ENCODE measurements at regions not wholly inside any gene's neighbourhood (a gene's known extent, or its start where the extent isn't known, plus 50 kb on each side); places are given as distances from the start of the nearest gene placed in this dataset.

GRCh38 chr20:46826343-46826984 lies 68.2 kb upstream of the EYA2 start (continued):
- no peak for TF ChIP-seq ARID4B (CRISPR knock-in tag; IDR thresholded peaks at IDR 0.05; ENCODE audit: borderline replicate concordance)

DNA sequence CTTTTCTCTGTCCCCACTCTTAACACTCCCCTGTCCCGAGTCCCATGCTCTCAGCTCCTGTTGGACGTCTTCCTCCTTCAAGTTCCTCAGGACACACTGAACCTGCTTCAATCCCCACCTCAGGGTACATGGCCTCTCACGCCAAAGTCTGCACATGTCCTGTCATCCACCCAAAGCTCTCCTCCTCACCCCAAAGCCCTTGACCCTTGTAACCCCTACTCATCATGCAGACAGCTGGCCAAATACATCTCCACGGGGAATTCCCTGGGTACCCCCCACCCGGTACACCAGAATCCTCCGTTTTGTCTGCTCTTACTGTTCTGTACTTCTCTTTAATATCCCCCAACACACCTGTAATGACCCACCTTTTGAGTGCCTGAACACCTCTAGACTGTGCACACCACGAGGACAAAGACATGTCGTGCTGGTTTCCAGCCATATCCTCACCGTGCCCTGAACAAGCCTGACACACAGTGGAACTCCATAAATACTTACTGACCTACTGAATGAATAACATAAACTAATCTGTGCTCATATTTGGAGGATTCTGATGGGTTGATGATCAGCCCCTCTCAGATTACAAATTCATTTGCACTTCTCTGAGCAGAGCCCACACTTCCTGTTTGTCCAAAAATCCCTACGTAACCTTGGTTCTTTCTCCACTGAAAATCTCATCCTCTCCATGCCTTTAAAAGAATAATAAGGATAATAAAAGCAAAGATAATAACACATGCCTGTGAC lies 66.8 kb upstream of the EYA2 start:
- no peak overlapping the region for H3K4me3 Mint-ChIP-seq
- ChIA-PET CTCF (no interaction called here), POLR2A (no interaction called here)
- 0 out of 2 replicates have a peak, but pooled peaks cover 2% of the 10 kb centered on the region for H3K4me1 Mint-ChIP-seq
- H3K27ac Mint-ChIP-seq: no peak overlapping the region
- peaks cover 22% of the 10 kb centered on the region for H3K9me3 Mint-ChIP-seq
- H3K27me3 Mint-ChIP-seq (ENCODE audit: low read depth): no peaks in the 10 kb centered on the region; the same call in none of the 2 replicates
- no peak for DNase-seq (ENCODE audit: low spot score)
- ATAC-seq: no peak
- TF ChIP-seq ZSCAN18 (CRISPR knock-in tag; IDR thresholded peaks at IDR 0.05) (no peak), MLX (CRISPR knock-in tag; IDR thresholded peaks at IDR 0.05) (no peak), PRDM15 (CRISPR knock-in tag; IDR thresholded peaks at IDR 0.05) (no peak)
- TF ChIP-seq, protein P1, sequence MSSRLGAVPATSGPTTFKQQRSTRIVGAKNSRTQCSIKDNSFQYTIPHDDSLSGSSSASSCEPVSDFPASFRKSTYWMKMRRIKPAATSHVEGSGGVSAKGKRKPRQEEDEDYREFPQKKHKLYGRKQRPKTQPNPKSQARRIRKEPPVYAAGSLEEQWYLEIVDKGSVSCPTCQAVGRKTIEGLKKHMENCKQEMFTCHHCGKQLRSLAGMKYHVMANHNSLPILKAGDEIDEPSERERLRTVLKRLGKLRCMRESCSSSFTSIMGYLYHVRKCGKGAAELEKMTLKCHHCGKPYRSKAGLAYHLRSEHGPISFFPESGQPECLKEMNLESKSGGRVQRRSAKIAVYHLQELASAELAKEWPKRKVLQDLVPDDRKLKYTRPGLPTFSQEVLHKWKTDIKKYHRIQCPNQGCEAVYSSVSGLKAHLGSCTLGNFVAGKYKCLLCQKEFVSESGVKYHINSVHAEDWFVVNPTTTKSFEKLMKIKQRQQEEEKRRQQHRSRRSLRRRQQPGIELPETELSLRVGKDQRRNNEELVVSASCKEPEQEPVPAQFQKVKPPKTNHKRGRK (CRISPR knock-in tag; IDR thresholded peaks at IDR 0.05; ENCODE audit: borderline replicate concordance): no peak
- no peaks in the 10 kb centered on the region for H3K36me3 Mint-ChIP-seq

DNA sequence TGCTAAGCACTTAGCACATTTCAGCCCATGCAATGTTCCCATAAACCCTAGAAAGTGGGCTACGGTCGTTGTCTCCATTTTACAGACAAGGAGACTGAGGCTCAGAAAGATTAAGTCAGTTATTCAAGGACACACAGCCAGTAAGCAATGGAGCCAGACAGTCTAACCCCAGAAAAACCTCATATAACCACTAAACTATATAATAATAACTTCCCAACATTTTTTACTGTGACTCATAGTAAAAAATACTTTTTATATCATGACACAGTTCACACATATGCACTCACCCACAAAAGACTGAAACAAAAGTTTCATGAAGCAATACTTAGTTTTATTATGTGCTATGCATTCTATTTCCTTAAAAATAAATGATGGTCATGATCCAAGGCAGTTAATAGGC lies 66.2 kb upstream of the EYA2 start:
- no peak overlapping the region for H3K4me3 Mint-ChIP-seq
- ATAC-seq: no peak
- H3K27ac Mint-ChIP-seq: no peak overlapping the region
- CTCF ChIA-PET: no interaction called here
- POLR2A ChIA-PET: no interaction called here
- H3K27me3 Mint-ChIP-seq (ENCODE audit: low read depth): no peaks in the 10 kb centered on the region; the same call in none of the 2 replicates
- no peak for DNase-seq (ENCODE audit: low spot score)
- no peaks in the 10 kb centered on the region for H3K36me3 Mint-ChIP-seq
- H3K4me1 Mint-ChIP-seq: 0 out of 2 replicates have a peak, but pooled peaks cover 2% of the 10 kb centered on the region
- peaks cover 22% of the 10 kb centered on the region for H3K9me3 Mint-ChIP-seq
- TF ChIP-seq KAT7 (CRISPR knock-in tag; IDR thresholded peaks at IDR 0.05; ENCODE audit: borderline replicate concordance) (no peak), NR1H2 (CRISPR knock-in tag; IDR thresholded peaks at IDR 0.05) (no peak), RORB (CRISPR knock-in tag; IDR thresholded peaks at IDR 0.05) (no peak), ESRRA (CRISPR knock-in tag; IDR thresholded peaks at IDR 0.05; ENCODE audit: borderline replicate concordance) (no peak), AR (CRISPR knock-in tag; IDR thresholded peaks at IDR 0.05) (no peak), ATF1 (CRISPR knock-in tag; IDR thresholded peaks at IDR 0.05) (no peak), TEAD4 (CRISPR knock-in tag; IDR thresholded peaks at IDR 0.05) (no peak), GRHL2 (CRISPR knock-in tag; IDR thresholded peaks at IDR 0.05; ENCODE audit: insufficient replicate concordance, severe bottlenecking) (no peak)
- TF ChIP-seq, protein P2, sequence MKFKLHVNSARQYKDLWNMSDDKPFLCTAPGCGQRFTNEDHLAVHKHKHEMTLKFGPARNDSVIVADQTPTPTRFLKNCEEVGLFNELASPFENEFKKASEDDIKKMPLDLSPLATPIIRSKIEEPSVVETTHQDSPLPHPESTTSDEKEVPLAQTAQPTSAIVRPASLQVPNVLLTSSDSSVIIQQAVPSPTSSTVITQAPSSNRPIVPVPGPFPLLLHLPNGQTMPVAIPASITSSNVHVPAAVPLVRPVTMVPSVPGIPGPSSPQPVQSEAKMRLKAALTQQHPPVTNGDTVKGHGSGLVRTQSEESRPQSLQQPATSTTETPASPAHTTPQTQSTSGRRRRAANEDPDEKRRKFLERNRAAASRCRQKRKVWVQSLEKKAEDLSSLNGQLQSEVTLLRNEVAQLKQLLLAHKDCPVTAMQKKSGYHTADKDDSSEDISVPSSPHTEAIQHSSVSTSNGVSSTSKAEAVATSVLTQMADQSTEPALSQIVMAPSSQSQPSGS (CRISPR knock-in tag; IDR thresholded peaks at IDR 0.05; ENCODE audit: borderline replicate concordance, low read depth): no peak
